ENCODE measurements at regions not wholly inside any gene's neighbourhood (a gene's known extent, or its start where the extent isn't known, plus 50 kb on each side); places are given as distances from the start of the nearest gene placed in this dataset.

DNA sequence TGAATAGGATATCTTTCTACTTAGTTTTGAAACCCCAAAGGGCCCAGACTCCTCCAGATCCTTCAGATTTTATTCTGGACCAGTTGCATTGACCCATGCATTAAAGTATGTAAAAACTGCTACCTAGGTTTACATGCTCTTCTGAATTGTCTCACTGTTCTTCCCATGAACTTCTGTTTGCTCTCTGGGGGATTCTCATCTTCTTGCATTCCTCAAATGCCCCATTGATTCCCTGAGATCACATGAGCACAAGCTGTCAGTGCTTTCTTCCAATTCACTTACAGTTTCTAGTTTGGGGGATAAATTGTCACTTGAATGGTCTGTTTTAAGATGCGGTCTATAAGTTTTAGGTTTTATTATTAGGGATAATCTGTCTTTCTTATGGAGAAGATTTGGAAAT is 188.9 kb upstream of the KIF2B start:
- Histone ChIP-seq H3K79me2 (ENCODE audit: insufficient read depth, low read length) (no peaks in the 10 kb centered on the region), H3K9ac (ENCODE audit: low read length) (no peak overlapping the region), H3K27ac (ENCODE audit: low read depth, low read length) (no peak overlapping the region), H3K9me2 (ENCODE audit: insufficient read depth) (no peaks in the 10 kb centered on the region), H3K4me3 (replicated peaks in 1 of 2; ENCODE audit: low read depth in 1 of 2, low read length in 2 of 2) (no peak overlapping the region), H2AFZ (ENCODE audit: low read depth, low read length, poor library complexity, severe bottlenecking) (no peak overlapping the region), H3K4me2 (ENCODE audit: low read length) (no peak overlapping the region), H3K9me3 (ENCODE audit: control insufficient read depth in 1 of 2, insufficient read depth in 1 of 2, low read depth in 1 of 2, low read length in 2 of 2) (peaks cover 25 to 44% of the 10 kb centered on the region in 2 experiments), H3K4me1 (ENCODE audit: control insufficient read depth in 1 of 2, insufficient read depth in 2 of 2, low read length in 2 of 2) (no peaks in the 10 kb centered on the region), H4K20me1 (ENCODE audit: insufficient read depth) (no peaks in the 10 kb centered on the region), H3K36me3 (ENCODE audit: control insufficient read depth in 1 of 2, insufficient read depth in 2 of 2, low read length in 2 of 2) (no peaks in the 10 kb centered on the region), H3K27me3 (ENCODE audit: insufficient read depth, low read length) (no peaks in the 10 kb centered on the region)
- no peak for TF ChIP-seq ZNF274 (IDR thresholded peaks at IDR 0.05; ENCODE audit: low read depth, low read length)
- TF ChIP-seq EZH2 (IDR thresholded peaks at IDR 0.05): no peak
- TF ChIP-seq, protein P1, sequence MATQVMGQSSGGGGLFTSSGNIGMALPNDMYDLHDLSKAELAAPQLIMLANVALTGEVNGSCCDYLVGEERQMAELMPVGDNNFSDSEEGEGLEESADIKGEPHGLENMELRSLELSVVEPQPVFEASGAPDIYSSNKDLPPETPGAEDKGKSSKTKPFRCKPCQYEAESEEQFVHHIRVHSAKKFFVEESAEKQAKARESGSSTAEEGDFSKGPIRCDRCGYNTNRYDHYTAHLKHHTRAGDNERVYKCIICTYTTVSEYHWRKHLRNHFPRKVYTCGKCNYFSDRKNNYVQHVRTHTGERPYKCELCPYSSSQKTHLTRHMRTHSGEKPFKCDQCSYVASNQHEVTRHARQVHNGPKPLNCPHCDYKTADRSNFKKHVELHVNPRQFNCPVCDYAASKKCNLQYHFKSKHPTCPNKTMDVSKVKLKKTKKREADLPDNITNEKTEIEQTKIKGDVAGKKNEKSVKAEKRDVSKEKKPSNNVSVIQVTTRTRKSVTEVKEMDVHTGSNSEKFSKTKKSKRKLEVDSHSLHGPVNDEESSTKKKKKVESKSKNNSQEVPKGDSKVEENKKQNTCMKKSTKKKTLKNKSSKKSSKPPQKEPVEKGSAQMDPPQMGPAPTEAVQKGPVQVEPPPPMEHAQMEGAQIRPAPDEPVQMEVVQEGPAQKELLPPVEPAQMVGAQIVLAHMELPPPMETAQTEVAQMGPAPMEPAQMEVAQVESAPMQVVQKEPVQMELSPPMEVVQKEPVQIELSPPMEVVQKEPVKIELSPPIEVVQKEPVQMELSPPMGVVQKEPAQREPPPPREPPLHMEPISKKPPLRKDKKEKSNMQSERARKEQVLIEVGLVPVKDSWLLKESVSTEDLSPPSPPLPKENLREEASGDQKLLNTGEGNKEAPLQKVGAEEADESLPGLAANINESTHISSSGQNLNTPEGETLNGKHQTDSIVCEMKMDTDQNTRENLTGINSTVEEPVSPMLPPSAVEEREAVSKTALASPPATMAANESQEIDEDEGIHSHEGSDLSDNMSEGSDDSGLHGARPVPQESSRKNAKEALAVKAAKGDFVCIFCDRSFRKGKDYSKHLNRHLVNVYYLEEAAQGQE (IDR thresholded peaks at IDR 0.05; ENCODE audit: low read depth): no peak
- TF ChIP-seq, protein P2, sequence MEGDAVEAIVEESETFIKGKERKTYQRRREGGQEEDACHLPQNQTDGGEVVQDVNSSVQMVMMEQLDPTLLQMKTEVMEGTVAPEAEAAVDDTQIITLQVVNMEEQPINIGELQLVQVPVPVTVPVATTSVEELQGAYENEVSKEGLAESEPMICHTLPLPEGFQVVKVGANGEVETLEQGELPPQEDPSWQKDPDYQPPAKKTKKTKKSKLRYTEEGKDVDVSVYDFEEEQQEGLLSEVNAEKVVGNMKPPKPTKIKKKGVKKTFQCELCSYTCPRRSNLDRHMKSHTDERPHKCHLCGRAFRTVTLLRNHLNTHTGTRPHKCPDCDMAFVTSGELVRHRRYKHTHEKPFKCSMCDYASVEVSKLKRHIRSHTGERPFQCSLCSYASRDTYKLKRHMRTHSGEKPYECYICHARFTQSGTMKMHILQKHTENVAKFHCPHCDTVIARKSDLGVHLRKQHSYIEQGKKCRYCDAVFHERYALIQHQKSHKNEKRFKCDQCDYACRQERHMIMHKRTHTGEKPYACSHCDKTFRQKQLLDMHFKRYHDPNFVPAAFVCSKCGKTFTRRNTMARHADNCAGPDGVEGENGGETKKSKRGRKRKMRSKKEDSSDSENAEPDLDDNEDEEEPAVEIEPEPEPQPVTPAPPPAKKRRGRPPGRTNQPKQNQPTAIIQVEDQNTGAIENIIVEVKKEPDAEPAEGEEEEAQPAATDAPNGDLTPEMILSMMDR (IDR thresholded peaks at IDR 0.05 in 2 of 3, conservative IDR thresholded peaks at IDR 0.05 in 1 of 3; ENCODE audit: borderline replicate concordance in 1 of 3, insufficient read depth in 1 of 3, low read depth in 2 of 3, low read length in 2 of 3): no peak
- TF ChIP-seq POLR2A (IDR thresholded peaks at IDR 0.05; ENCODE audit: borderline replicate concordance, extremely low read depth, insufficient read depth, insufficient read length): no peak
- TF ChIP-seq SRF (IDR thresholded peaks at IDR 0.05; ENCODE audit: low read depth): no peak
- no peak for TF ChIP-seq JUND (IDR thresholded peaks at IDR 0.05)
- no peak for TF ChIP-seq POLR2AphosphoS5 (IDR thresholded peaks at IDR 0.05; ENCODE audit: low read depth, low read length)
- no peak for TF ChIP-seq YY1 (IDR thresholded peaks at IDR 0.05; ENCODE audit: extremely low read depth, insufficient replicate concordance, low read depth, low read length)
- TF ChIP-seq SP1 (IDR thresholded peaks at IDR 0.05; ENCODE audit: low read depth): no peak
- TF ChIP-seq CEBPB (IDR thresholded peaks at IDR 0.05; ENCODE audit: low read depth): no peak
- intact Hi-C loops (cut with micrococcal nuclease): no loop called here
- POLR2A ChIA-PET: no interaction called here
- DNase-seq (ENCODE audit: low read depth, low spot score) (no peak), ATAC-seq (no peak)
- CTCF ChIA-PET: no interaction called here
- RAD21 ChIA-PET (ENCODE audit: low non-redundant PET in 1 of 2, low total read pairs in 2 of 2, uncharacterized antibody in 2 of 2, unreplicated experiment in 2 of 2): no interaction called here
- BruUV-seq (replicated peaks): no TSS peak

All from HCT116 (cell line).